Heart left ventricle (tissue), 13 donors: ENCODE measurements at regions not wholly inside any gene's neighbourhood (a gene's known extent, or its start where the extent isn't known, plus 50 kb on each side); places are given as distances from the start of the nearest gene placed in this dataset.

Source experiments
- CTCF ChIP-seq, 12 donors: fragments of 200-600 bp; sonication (generic) in 4 of 12; IDR thresholded peaks; one replicate each; pipeline versions ENCODE4 v1.5.0 to v1.8.0; 2018 to 2022; ENCODE audit warnings: antibody characterized with exemption in 12 of 12, mild to moderate bottlenecking in 5 of 12
- POLR2A ChIP-seq, 2 donors: fragments of 450-650 bp; IDR thresholded peaks; one replicate each; pipeline ENCODE4 v1.6.1; 2017; ENCODE audit warnings: antibody characterized with exemption in 2 of 2, mild to moderate bottlenecking in 2 of 2, moderate library complexity in 2 of 2
- donor health status: ischemic (EF 13 %, LVEDD 7.1; RV severe dilation, severe dysfunction).
- donor health status: DM: no; HTN: yes; CAD: no.
- donor health status: DM: no; HTN: no; CAD: no.
- donor health status: ischemic (EF 25% LVEDD 6.9; RV normal size, moderate dysfunction).
- donor health status: ischemic (EF 25% LVEDD 5.7; RV mildly dilated, moderate dysfunction).
- donor health status: ischemic (EF 35%, LVEDD 5.7; RV mildly dilated, moderate dysfunction).
- donor health status: nonischemic (EF 11% LVEDD 7.7; RV severe dilation, severe dysfunction).
- donor health status: DM: yes; HTN: yes; CAD: no.
- donor health status: PGD.
- donor health status: ischemic (EF 29% LVEDD 5.4; RV normal size, mild dysfunction).
- donor health status: nonischemic (EF 23%, LVEDD 6.1; RV moderate dilation, normal function).

GRCh38 chr6:4460586-4461475, 315.4 kb upstream of the CDYL start:
- TF ChIP-seq CTCF (IDR thresholded peaks at IDR 0.05) (no peak), POLR2A (IDR thresholded peaks at IDR 0.05) (no peak)
